DND-41 (cell line): ENCODE measurements at regions not wholly inside any gene's neighbourhood (a gene's known extent, or its start where the extent isn't known, plus 50 kb on each side); places are given as distances from the start of the nearest gene placed in this dataset.

Experiments
- CTCF ChIP-seq: IDR thresholded peaks from 2 replicates; pipeline ENCODE4 v1.5.1; 2012; ENCODE audit warnings: borderline replicate concordance, low read length, moderate library complexity, mild to moderate bottlenecking; ENCODE audit not compliant: poor library complexity, severe bottlenecking; ENCODE audit errors: extremely low read depth
- EZH2 ChIP-seq: IDR thresholded peaks from 3 replicates; pipeline ENCODE4 v1.6.1; 2012; ENCODE audit warnings: borderline replicate concordance, low read depth, mild to moderate bottlenecking, moderate library complexity, low read length, inconsistent platforms; ENCODE audit not compliant: severe bottlenecking

- TF ChIP-seq CTCF (peak; percentile 33), EZH2 (no peak)
Observed at GRCh38 chr16:5918567-5919130, 821.1 kb upstream of the EEF2KMT start.
